ENCODE measurements at regions not wholly inside any gene's neighbourhood (a gene's known extent, or its start where the extent isn't known, plus 50 kb on each side); places are given as distances from the start of the nearest gene placed in this dataset.

DNA sequence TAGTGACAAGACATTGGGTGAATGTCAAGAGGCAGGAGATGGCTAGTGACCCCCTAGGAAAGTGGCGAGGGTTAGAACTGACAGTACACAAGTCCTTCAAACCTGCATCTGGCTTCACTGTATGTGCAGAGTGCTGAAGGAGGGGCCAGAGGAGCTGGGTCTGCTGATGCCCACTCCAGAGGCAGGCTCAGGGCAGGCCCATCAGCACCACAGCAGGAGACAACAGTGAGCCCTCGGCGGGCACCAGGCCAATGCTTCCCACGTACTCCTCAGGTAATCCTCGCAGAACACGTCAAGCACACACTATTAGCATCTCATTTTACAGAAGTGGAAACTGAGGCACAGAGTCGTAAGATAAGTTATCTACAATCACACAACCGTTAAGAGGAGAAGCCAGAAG lies 76.1 kb upstream of the SH3PXD2B start:
- Histone ChIP-seq H3K9ac (ENCODE audit: insufficient read depth in 1 of 2, low read depth in 2 of 2, low read length in 2 of 2) (no peak overlapping the region), H3K9me3 (replicated peaks; ENCODE audit: control insufficient read depth, insufficient read depth, low read depth, low read length) (no peaks in the 10 kb centered on the region), H3K79me2 (ENCODE audit: control insufficient read depth, insufficient read depth, low read length) (no peaks in the 10 kb centered on the region), H3K9me1 (ENCODE audit: control insufficient read depth, insufficient read depth, low read length) (no peaks in the 10 kb centered on the region), H3K36me3 (ENCODE audit: control insufficient read depth, insufficient read depth, low read length) (no peaks in the 10 kb centered on the region), H3K4me3 (no peak overlapping the region), H3K27me3 (ENCODE audit: control insufficient read depth in 2 of 2, insufficient read depth in 2 of 2, low read length in 2 of 2) (peaks cover 0 to 25% of the 10 kb centered on the region in 2 experiments; a peak in 2 of 5 replicates), H3K27ac (ENCODE audit: extremely low read depth, low read depth, low read length) (no peak overlapping the region), H3K4me1 (replicated peaks in 1 of 2; ENCODE audit: control insufficient read depth in 2 of 2, insufficient read depth in 2 of 2, low read length in 2 of 2) (no peaks in the 10 kb centered on the region; a peak in 1 of 5 replicates), H4K20me1 (replicated peaks; ENCODE audit: control insufficient read depth, insufficient read depth, low read length) (no peaks in the 10 kb centered on the region), H3K4me2 (ENCODE audit: insufficient read depth, low read length) (no peak overlapping the region), H2AFZ (ENCODE audit: low read depth, low read length) (no peak overlapping the region)
- 0% methylated on average over 8 of the region's 8 CpGs for WGBS (ENCODE audit: insufficient coverage, low coverage, missing lambda C conversion rate)
- intact Hi-C loops (cut with micrococcal nuclease) = no loop called here
- FAIRE-seq (no peak), DNase-seq (ENCODE audit: extremely low read depth in 1 of 4, low spot score in 3 of 4) (no peak), ATAC-seq (no peak)
- in situ Hi-C loops (cut with MboI) = no loop called here
- ChIA-PET CTCF (ENCODE audit: low intra/inter-chr PET ratio) (no interaction called here), POLR2A (interaction anchor here (0.6 kb wide), 1 partner anchor 17 kb away, joined by 3 read pairs; no protein-coding TSS in a partner anchor)
- BruUV-seq (replicated peaks) = no TSS peak
- TF ChIP-seq DACH1 (IDR thresholded peaks at IDR 0.05; ENCODE audit: partially characterized antibody) (no peak), KLF6 (CRISPR knock-in tag; IDR thresholded peaks at IDR 0.05; ENCODE audit: borderline replicate concordance) (no peak), THAP12 (CRISPR knock-in tag; IDR thresholded peaks at IDR 0.05) (no peak), NFIX (CRISPR knock-in tag; IDR thresholded peaks at IDR 0.05; ENCODE audit: low read depth) (no peak), IRF2 (CRISPR knock-in tag; IDR thresholded peaks at IDR 0.05) (no peak), ZNF134 (CRISPR knock-in tag; conservative IDR thresholded peaks at IDR 0.05) (no peak), ADNP (tag; IDR thresholded peaks at IDR 0.05) (no peak)
- TF ChIP-seq, protein P1, sequence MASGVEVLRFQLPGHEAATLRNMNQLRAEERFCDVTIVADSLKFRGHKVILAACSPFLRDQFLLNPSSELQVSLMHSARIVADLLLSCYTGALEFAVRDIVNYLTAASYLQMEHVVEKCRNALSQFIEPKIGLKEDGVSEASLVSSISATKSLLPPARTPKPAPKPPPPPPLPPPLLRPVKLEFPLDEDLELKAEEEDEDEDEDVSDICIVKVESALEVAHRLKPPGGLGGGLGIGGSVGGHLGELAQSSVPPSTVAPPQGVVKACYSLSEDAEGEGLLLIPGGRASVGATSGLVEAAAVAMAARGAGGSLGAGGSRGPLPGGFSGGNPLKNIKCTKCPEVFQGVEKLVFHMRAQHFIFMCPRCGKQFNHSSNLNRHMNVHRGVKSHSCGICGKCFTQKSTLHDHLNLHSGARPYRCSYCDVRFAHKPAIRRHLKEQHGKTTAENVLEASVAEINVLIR (CRISPR knock-in tag; IDR thresholded peaks at IDR 0.05) = no peak
- TF ChIP-seq, protein P2, sequence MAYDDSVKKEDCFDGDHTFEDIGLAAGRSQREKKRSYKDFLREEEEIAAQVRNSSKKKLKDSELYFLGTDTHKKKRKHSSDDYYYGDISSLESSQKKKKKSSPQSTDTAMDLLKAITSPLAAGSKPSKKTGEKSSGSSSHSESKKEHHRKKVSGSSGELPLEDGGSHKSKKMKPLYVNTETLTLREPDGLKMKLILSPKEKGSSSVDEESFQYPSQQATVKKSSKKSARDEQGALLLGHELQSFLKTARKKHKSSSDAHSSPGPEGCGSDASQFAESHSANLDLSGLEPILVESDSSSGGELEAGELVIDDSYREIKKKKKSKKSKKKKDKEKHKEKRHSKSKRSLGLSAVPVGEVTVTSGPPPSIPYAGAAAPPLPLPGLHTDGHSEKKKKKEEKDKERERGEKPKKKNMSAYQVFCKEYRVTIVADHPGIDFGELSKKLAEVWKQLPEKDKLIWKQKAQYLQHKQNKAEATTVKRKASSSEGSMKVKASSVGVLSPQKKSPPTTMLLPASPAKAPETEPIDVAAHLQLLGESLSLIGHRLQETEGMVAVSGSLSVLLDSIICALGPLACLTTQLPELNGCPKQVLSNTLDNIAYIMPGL (CRISPR knock-in tag; IDR thresholded peaks at IDR 0.05) = no peak
